UCSD-AML1 (cell line): ENCODE measurements at regions not wholly inside any gene's neighbourhood (a gene's known extent, or its start where the extent isn't known, plus 50 kb on each side); places are given as distances from the start of the nearest gene placed in this dataset.
"Not testable (repeated sequence)": the region's sequence is repeated elsewhere in the genome, so short reads cannot be mapped to it uniquely, and the experiment has no call there.

ENCODE experiments used
- DNase-seq: peaks from one replicate; lab custom pipeline; 2025; ENCODE audit not compliant: unreplicated experiment; lab: John Stamatoyannopoulos, UW

GRCh38 chrX:99988532-99988931 is 421.5 kb downstream of the PCDH19 start:
- DNase-seq: not testable (repeated sequence)

GRCh38 chrX:99973572-99974226 is 436.4 kb downstream of the PCDH19 start:
- DNase-seq: no peak

- no peak for DNase-seq
These were observed 470.2 kb downstream of the PCDH19 start for GRCh38 chrX:99939883-99940232.

DNA sequence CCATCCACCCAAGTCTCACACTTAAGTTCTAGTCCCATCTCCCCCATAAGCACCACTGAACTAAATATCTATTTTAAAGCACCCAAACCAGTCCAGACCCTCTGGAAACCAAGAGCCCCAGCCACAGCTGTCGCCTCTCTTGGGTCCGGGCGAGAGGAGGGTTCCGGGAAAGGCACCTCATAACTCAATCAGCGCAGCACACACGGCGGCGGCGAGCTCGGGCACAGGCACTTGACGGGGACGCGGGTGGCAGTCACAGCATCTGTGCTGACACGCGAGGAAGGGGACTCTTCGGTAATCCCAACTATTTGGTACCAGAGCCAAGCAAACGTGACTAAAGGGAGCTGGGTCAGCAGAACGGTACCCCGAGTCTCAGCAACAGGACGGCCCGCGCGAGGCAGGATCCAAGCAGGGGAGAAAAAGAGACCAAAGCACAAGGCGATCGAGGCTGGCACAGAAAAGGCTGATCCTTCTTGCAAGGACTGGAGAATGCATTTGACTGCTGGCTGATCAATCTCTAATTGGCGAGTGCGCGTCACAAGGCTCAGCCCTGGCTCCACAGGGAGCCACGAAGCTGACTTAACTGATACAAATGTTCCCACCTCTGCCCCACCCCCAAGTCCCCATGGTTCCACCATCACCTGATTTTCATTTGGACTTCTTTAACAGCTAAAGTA is 470.7 kb downstream of the PCDH19 start:
- not testable (repeated sequence) for DNase-seq

DNA sequence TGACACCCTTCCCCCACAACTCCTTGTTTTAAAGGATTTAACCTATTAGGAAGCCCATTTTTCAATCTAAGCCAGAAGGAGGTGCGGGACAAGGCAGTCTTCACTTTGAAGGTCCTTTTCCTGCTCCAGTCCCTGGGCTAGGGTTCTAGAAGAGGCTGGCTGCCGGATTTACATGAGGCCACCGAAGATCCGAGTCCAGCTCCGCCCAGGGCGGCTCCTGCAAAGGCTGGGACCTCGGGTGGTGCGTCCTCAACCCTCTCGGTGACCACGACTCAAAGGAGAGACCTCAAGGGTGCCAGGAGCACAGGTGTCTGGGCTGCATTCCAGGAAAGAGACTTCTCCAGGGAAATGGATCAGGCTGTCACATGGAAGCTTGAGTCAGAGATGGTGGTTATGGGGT is 471.6 kb downstream of the PCDH19 start:
- no peak for DNase-seq

DNA sequence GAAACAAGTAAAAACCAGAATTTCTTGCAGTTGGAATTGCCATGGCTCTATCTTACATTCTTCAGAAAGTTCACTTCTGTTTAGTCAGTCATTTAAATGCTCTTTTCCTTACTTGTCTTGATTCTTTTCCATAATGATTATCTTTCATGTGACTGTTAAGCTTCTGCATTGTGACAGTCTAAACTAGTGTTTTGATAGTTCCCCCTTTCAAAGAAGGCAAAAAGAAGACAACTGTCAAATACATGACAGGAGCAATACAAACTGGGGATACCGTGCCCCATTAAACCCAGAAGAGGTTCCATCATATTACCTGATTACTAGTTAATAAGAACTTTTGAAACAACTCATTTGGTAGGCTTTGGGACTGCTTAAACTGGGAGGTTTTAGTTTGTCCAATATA is 476.2 kb downstream of the PCDH19 start:
- no peak for DNase-seq

DNA sequence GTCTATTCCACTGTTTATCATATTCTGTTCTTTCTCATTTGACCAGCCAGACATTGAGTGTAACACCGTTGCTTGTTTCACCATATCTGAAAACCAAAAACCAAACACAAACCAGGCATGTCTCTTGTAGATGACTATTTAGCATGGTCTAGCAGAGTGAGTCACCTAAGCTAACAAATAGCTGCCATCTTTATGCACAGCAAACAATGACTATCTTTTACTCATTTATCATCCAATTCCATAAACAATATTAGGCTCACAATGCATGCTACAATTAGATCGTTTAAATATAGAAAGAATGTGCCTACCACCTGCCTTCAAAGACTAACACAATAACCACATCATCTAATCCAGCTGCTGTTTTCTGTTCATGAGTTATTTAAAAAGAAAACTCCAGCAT is 495.4 kb downstream of the PCDH19 start:
- no peak for DNase-seq

- no peak for DNase-seq
These were observed 496.5 kb downstream of the PCDH19 start for GRCh38 chrX:99913611-99914010.

DNA sequence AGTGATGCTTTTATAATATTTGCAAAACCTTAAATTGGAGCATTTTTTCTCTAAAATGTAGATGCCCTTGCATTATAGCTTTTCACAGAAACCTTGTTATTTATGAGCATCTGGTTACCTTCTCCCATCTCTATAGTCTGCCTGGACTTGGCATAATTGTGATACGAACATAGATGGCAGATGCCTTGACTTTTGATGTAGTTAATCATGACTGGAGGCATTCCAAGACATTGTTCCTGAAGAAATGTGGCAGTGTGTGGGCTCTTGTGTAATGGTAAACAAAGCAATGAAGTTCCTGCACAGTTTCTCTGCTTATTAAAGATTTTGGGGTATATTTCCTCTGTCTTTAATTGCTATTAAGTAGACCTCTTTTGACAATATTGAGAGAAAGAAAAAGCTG is 500.1 kb downstream of the PCDH19 start:
- DNase-seq: no peak

GRCh38 chrX:99901091-99901490 is 509.0 kb downstream of the PCDH19 start:
- DNase-seq: no peak

DNA sequence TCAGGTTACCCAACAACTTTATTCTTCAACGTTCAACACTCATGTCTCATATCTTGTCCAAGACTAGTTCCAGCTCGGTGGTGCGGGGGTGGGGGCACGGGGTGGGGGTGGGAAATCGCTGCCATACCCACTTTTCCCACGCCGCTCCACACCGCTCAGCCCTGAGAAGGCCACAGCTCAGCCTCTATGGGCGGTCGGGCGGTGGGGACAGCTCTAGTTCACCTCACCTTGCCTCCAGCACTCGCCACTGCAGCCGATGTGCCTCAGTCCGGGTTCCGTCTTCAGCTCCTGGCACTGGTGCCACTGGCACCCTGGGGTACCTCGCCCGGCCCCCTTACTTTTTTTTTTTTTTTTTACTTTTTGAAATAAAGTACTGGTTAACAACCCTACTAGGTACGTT is 522.2 kb downstream of the PCDH19 start:
- no peak for DNase-seq

DNA sequence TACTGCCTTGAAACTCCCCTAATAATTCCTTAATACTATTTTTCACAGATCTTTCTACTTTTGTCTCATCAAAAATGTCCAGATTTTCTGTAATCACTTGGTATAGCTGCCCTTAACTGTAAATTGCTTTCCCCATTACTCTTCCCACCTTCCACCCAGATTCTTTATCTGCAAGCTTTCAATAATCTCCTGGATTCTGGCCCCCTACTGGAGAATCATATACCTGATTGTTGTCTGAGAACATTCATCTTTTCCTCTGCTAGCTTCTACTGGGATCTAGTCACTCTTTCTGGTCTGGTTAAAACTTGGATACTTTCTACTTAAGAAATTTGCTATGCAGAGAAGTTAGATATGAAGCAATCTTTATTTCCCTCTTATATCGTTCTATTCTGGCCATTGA is 552.6 kb downstream of the PCDH19 start:
- DNase-seq: no peak

DNA sequence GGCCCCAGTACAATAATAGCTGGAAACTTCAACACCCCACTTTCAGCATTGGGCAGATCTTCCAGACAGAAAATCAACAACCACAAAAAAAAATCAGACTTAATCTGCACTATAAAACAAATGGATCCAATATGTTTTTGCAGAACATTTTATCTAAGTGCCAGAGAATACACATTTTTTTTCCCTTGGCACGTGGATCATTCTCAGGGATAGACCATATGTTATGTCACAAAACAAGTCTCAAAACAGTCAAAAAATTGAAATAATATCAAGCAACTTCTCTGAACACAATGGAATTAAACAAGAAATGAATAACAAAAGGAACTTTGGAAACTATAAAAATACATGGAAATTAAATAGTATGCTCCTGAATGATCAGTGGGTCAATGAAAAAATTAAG is 576.3 kb downstream of the PCDH19 start:
- DNase-seq: no peak

- DNase-seq: no peak
These were observed 589.9 kb downstream of the PCDH19 start for GRCh38 chrX:99820197-99820596.

DNA sequence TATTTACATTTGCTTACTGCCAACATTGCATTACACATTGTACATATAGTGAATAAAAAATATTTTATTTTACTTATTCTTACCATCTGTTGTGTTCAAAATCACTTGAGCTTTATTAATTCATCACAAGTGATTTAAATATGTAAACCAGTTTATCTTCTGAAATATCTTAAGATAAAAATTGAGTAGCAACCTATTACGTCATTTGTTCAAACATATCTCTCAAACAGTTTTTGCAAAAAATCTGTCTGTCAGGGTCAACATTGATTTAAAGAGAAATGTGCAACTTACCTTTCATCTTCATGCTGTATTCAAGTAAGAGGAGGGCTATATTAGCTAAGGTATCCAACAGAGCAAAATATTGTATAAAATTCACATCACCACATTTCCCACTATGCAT is 610.1 kb downstream of the PCDH19 start:
- DNase-seq: no peak

DNA sequence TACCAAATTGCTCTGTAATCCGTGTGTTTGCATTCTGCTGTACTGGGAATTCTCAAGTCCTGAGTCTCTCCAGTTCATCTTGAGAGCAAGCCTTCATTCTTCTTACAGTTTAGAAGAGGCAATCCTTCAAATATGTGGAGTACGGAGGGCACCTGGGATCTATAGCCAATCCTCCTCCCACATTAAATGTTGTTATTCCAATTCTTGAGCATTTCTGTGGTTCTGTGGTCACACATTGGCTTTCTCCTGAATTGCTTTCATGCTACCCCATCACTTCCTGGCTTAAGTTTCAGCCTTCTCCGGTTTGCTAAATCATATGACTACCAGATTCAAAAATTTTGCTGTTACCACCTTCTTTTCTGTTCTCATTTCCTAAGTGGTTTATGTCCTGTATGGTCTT is 611.1 kb downstream of the PCDH19 start:
- DNase-seq: no peak

DNA sequence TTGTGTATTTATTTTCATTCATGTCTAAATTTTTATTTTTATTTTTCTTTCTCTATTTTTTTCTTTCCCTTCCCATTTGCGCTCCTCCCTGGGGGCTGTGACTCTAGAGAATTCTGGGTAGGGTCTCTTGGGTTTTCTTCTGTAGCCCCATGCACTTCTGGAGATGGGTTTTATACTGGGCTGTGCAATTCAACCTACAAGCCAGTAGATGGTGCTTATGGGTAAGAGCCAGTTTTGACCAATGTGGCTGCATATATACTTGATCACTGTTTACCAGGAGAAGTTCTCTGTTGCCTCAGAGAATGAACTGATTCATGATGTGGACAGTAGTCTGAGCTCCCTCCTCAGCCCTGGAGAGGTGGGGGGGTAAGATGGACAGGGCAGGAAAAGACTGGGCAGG is 614.6 kb downstream of the PCDH19 start:
- no peak for DNase-seq

DNA sequence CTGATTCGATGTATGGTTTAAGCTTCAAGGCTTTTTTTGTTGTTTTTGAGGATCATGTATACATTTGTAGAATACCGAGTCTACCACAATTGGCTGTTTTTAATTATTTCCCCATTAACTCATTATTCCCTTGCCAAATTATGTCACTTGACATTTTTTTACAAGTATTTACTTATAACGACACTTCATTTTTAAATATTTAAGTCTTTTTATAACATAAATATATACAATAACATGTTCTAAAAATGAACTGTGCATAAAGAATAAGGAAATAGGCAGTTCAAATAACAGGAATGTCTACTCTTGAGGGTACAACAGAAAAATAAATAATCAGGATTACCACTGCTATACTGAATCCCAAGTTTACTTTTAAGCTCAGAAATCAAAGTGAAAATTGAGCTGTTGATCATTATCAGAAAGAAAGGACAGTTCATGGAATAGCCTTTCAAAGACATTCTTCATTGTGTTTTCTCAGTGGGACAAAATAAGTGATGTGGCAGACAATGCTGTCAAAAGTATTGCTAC is 627.5 kb downstream of the PCDH19 start:
- no peak for DNase-seq

DNA sequence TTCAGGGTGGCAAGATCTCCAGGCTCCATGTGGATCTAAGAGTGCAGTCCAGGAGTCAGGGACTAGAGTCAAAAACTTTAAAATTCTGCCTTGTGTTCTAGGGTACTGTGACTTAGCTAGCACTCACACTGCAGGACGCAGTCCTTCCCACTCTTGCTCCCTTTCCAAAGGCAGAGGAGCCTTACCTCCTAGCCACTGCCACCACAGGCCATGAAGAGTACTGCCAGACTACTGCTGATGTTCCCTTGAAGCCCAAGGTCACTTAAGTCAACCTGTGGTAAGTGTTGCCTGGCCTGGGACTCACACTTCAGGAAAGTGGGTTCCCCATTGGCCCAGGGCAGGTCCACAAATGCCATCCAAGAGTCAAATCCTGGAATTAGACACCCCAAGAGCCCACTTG is 632.2 kb downstream of the PCDH19 start:
- DNase-seq: no peak

DNA sequence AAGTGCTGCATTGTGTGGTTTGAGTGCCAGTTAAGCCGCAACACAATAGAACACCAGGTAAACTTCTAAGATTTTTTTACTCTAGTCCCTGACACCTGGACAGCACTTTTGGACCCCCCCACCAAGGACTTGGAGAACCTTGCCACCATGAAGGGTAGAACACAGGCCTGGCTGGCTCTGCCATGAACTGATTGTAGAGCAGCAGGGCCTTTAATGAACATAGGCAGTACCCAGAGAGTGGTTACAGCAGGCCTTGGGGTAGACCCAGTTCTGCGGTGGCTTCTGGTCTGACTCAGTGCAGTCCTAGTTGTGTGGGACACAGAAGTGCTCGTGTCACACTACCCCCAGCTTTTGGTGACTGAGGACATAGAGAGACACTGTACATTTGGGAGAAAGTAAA is 648.3 kb downstream of the PCDH19 start:
- DNase-seq: no peak

DNA sequence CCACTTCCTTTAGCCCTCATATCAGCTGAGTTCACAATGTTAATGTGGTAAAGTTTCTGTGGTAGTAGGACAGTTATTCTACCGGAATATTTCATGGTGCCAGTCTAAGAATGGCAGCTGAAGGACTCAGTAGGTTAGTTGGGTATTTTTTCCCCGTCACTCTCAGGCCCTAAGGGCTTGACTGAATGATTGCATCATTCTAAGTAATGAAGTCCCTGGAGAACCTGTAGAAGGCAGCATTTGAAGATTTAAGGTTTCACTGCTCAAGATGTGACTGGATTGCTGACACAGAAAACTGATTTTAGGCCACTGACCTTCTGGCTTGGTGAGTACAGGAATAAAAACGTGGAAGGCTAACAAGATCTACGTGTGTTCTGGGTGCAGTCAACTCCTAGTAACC is 657.3 kb downstream of the PCDH19 start:
- no peak for DNase-seq

- no peak for DNase-seq
These were observed 659.4 kb downstream of the PCDH19 start for GRCh38 chrX:99750721-99751120.

DNA sequence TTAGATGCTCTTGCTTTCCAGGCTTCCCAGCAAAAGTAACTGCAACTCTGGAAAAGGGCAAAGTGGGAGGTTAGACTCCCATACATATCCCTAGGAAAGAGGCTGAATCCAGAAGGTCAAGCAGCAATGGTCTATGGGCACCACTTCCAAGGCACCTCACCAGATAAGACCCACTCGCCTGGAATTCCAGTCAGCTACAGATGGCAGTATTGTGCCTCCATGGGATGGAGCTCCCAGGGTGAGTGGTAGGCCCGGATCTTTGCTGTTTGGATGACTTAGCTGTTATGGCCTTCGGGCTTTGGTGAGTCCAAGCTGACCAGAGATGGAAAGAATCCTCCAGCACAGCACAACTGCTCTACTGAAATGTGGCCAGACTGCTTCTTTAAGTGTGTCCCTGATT is 688.0 kb downstream of the PCDH19 start:
- DNase-seq: no peak
